Stomach (tissue), 8 donors: ENCODE measurements at regions not wholly inside any gene's neighbourhood (a gene's known extent, or its start where the extent isn't known, plus 50 kb on each side); places are given as distances from the start of the nearest gene placed in this dataset.

ENCODE experiments used
- DNase-seq, 2 donors: peaks; one replicate each; pipeline versions ENCODE4 v3.0.0 to v3.0.0-alpha.2; 2013 to 2019
- H3K27ac ChIP-seq, 5 donors: fragments of 200-600 bp in 4 of 5; sonication (generic) in 4 of 5; one replicate each; pipeline ENCODE4 v1.5.1; 2013 to 2019; ENCODE audit warnings: mild to moderate bottlenecking in 1 of 5, moderate library complexity in 1 of 5
- H3K27me3 ChIP-seq, 3 donors: fragments of 200-600 bp; sonication (generic); one replicate each; pipeline ENCODE4 v1.5.1; 2017 to 2019; ENCODE audit warnings: mixed run types in 1 of 3
- H3K36me3 ChIP-seq, 4 donors: fragments of 200-600 bp; sonication (generic); 1 replicate in 3 of 4; 2 replicates in 1 of 4; pipeline ENCODE4 v1.5.1; 2016 to 2019
- H3K4me1 ChIP-seq, 4 donors: fragments of 200-600 bp; sonication (generic); one replicate each; pipeline ENCODE4 v1.5.1; 2016 to 2019
- H3K4me3 ChIP-seq, 4 donors: fragments of 200-600 bp; sonication (generic) in 3 of 4; one replicate each; pipeline ENCODE4 v1.5.1; 2016 to 2019; ENCODE audit warnings: mild to moderate bottlenecking in 1 of 4
- H3K9me3 ChIP-seq, 4 donors: fragments of 200-600 bp; sonication (generic); one replicate each; pipeline ENCODE4 v1.5.1; 2016 to 2019
- CTCF ChIP-seq, 7 experiments: fragments of 450-650 bp in 4 of 7; fragments of 200-600 bp in 3 of 7; sonication (generic) in 3 of 7; IDR thresholded peaks; one replicate each; pipeline ENCODE4 v1.5.1; 2016 to 2019; ENCODE audit warnings: antibody characterized with exemption in 7 of 7, control low read depth in 2 of 7, mild to moderate bottlenecking in 1 of 7
- EP300 ChIP-seq: sonication (generic); formaldehyde crosslinking; IDR thresholded peaks from one replicate; pipeline ENCODE4 v1.6.1; 2017; ENCODE audit warnings: antibody characterized with exemption
- POLR2A ChIP-seq, 4 donors: fragments of 450-650 bp; IDR thresholded peaks; one replicate each; pipeline ENCODE4 v1.6.1; 2016; ENCODE audit warnings: antibody characterized with exemption in 4 of 4, control low read depth in 2 of 4, mild to moderate bottlenecking in 1 of 4, moderate library complexity in 1 of 4
- POLR2AphosphoS5 ChIP-seq, 3 donors: sonication (generic); formaldehyde crosslinking; IDR thresholded peaks; one replicate each; pipeline ENCODE4 v1.6.1; 2016; ENCODE audit warnings: antibody characterized with exemption in 3 of 3
- WGBS, 5 donors: extraction: QIAGEN DNeasy Blood & Tissue Kit in 3 of 5; methylation state at CpG; one replicate each; pipeline versions ENCODE4 v1.1.5 to v1.1.7; 2013 to 2018; 5-methylcytosine and 5-hydroxymethylcytosine counted together
- intact Hi-C: fragments of 100-400 bp; cut with DNase I; formaldehyde crosslinking; loops from one replicate; pipeline ENCODE4 v1.15.1; 2023; ENCODE audit warnings: low total_unique reads
- small RNA-seq, 4 donors: library from RNA; depleted of rRNA; stranded (forward); fragments of <200 nt; gene quantifications; one replicate each; pipeline ENCODE3, GENCODE V24; 2016
- donor health status: healthy with polysubstance abuse.
- donor health status: Bipolar disorder and iron deficiency.
- donor health status: healthy.

- H3K9me3 ChIP-seq, result no peaks in the 10 kb centered on the region
- intact Hi-C loops, result no loop called here
- WGBS, 5 donors, result 38 to 58% (median 49%) methylated on average over 4 of the region's 4 CpGs
- peaks cover 0 to 3% (median 0%) of the 10 kb centered on the region in 3 donors for H3K27me3 ChIP-seq
- H3K27ac ChIP-seq, result no peak overlapping the region
- peak in 1 of 2 donors; percentile 12 for DNase-seq
- no peak overlapping the region for H3K4me3 ChIP-seq
- H3K4me1 ChIP-seq, result no peaks in the 10 kb centered on the region
- TF ChIP-seq POLR2AphosphoS5 (IDR thresholded peaks at IDR 0.05) (no peak), POLR2A (IDR thresholded peaks at IDR 0.05) (no peak), EP300 (no peak), CTCF (IDR thresholded peaks at IDR 0.05) (no peak)
- no peaks in the 10 kb centered on the region for H3K36me3 ChIP-seq
Observed at GRCh38 chr2:58291726-58292438, 50.8 kb upstream of the FANCL start.

Small RNAs in the stretch of these regions (small RNA-seq; reads per million reads assigned to genes)
- gene AC007179.3 (0 reads per million in 4 donors), gene MIR4432 (0 reads per million in 4 donors), gene RNA5SP94 (0 reads per million in 4 donors), gene RNU1-32P (0 reads per million in 4 donors), gene RNU6-508P (0 reads per million in 4 donors)
